CD4-positive, alpha-beta T cell (primary cell): ENCODE measurements at regions not wholly inside any gene's neighbourhood (a gene's known extent, or its start where the extent isn't known, plus 50 kb on each side); places are given as distances from the start of the nearest gene placed in this dataset.
"Not testable (repeated sequence)": the region's sequence is repeated elsewhere in the genome, so short reads cannot be mapped to it uniquely, and the experiment has no call there.

Experiments
- ATAC-seq: fragments of 200-7000 bp; cut with Tn5 transposase; one replicate; pipeline ENCODE4 v1.10.0; 2022; ENCODE audit warnings: mild to moderate bottlenecking; ENCODE audit not compliant: poor library complexity
- CTCF ChIA-PET: fragments of 350-600 bp; sonication (Branson Sonifier 250); formaldehyde crosslinking; loops from one replicate; lab custom pipeline; 2021; ENCODE audit warnings: antibody characterized with exemption, inconsistent platforms; lab: Charles Lee
- POLR2A ChIA-PET: fragments of 350-600 bp; sonication (Branson Sonifier 250); formaldehyde crosslinking; loops from one replicate; lab custom pipeline; 2021; ENCODE audit warnings: antibody characterized with exemption, inconsistent platforms; lab: Charles Lee
- DNase-seq, 14 experiments: peaks; one replicate each; pipeline ENCODE4 v3.0.0-alpha.2; 2013 to 2020; ENCODE audit warnings: mixed read lengths in 2 of 14
- H3K27ac ChIP-seq, 2 donors: one replicate each; pipeline versions ENCODE4 v1.5.1 to v1.7.0; 2013; ENCODE audit warnings: low read length in 2 of 2, low read depth in 1 of 2, mild to moderate bottlenecking in 1 of 2
- H3K27me3 ChIP-seq, 2 experiments: 1 replicate in 1 of 2; 2 replicates in 1 of 2; pipeline versions ENCODE4 v1.6.1 to v1.7.0; 2013; ENCODE audit warnings: low read length in 2 of 2, control low read depth in 1 of 2, mild to moderate bottlenecking in 1 of 2, moderate library complexity in 1 of 2; ENCODE audit not compliant: insufficient read depth in 2 of 2, control insufficient read depth in 1 of 2
- H3K36me3 ChIP-seq: one replicate; pipeline ENCODE4 v1.6.1; 2013; ENCODE audit warnings: low read length, control low read depth; ENCODE audit not compliant: insufficient read depth
- H3K4me1 ChIP-seq: one replicate; pipeline ENCODE4 v1.6.1; 2013; ENCODE audit warnings: low read length, control low read depth; ENCODE audit not compliant: insufficient read depth
- H3K4me3 ChIP-seq: one replicate; pipeline ENCODE4 v1.5.1; 2013; ENCODE audit warnings: mild to moderate bottlenecking, low read length, moderate library complexity
- H3K9me3 ChIP-seq, 2 experiments: 1 replicate in 1 of 2; 2 replicates in 1 of 2; pipeline versions ENCODE4 v1.6.1 to v1.7.0; 2013; ENCODE audit warnings: low read length in 2 of 2, mild to moderate bottlenecking in 2 of 2, control low read depth in 1 of 2, moderate library complexity in 1 of 2; ENCODE audit not compliant: control insufficient read depth in 1 of 2, insufficient read depth in 1 of 2
- H3K27ac Mint-ChIP-seq: one replicate; pipeline ENCODE4 v1.8.0; 2020; ENCODE audit warnings: mixed read lengths
- H3K27me3 Mint-ChIP-seq: one replicate; pipeline ENCODE4 v1.8.0; 2021; ENCODE audit warnings: mixed read lengths
- H3K36me3 Mint-ChIP-seq: one replicate; pipeline ENCODE4 v1.8.0; 2021; ENCODE audit warnings: low read depth, mixed read lengths
- H3K4me1 Mint-ChIP-seq: one replicate; pipeline ENCODE4 v1.8.0; 2021; ENCODE audit warnings: low read depth, mixed read lengths
- H3K4me3 Mint-ChIP-seq: one replicate; pipeline ENCODE4 v1.8.0; 2020; ENCODE audit warnings: mild to moderate bottlenecking, mixed read lengths
- H3K9me3 Mint-ChIP-seq: one replicate; pipeline ENCODE4 v1.8.0; 2020; ENCODE audit warnings: mixed read lengths
- CTCF ChIP-seq: fragments of 200-600 bp; IDR thresholded peaks from one replicate; pipeline ENCODE4 v1.8.0; 2022; ENCODE audit warnings: antibody characterized with exemption, mild to moderate bottlenecking
- intact Hi-C, 2 experiments: fragments of 100-400 bp; cut with DNase I in 1 of 2; cut with micrococcal nuclease in 1 of 2; formaldehyde crosslinking; loops; one replicate each; pipeline versions ENCODE4 v1.15.1 to v1.9.0; 2023 to 2025; cut with DNase I, micrococcal nuclease

- no peaks in the 10 kb centered on the region for H3K9me3 Mint-ChIP-seq
- H3K27me3 ChIP-seq = no peaks in the 10 kb centered on the region
- H3K9me3 ChIP-seq = no peaks in the 10 kb centered on the region
- H3K4me1 Mint-ChIP-seq = no peaks in the 10 kb centered on the region
- no peaks in the 10 kb centered on the region for H3K4me1 ChIP-seq
- H3K36me3 ChIP-seq = no peaks in the 10 kb centered on the region
- H3K4me3 ChIP-seq = no peak overlapping the region
- no peak for DNase-seq
- H3K4me3 Mint-ChIP-seq = no peak overlapping the region
- no peaks in the 10 kb centered on the region for H3K36me3 Mint-ChIP-seq
- no peak overlapping the region for H3K27ac Mint-ChIP-seq
- TF ChIP-seq CTCF = no peak
- ATAC-seq = no peak
- H3K27ac ChIP-seq = no peak overlapping the region
- intact Hi-C loops = no loop called here
- POLR2A ChIA-PET = no interaction called here
- CTCF ChIA-PET = no interaction called here
- H3K27me3 Mint-ChIP-seq = no peaks in the 10 kb centered on the region
Measured at GRCh38 chr15:35256551-35256950, 171.5 kb upstream of the NANOGP8 start.

GRCh38 chr15:35256141-35256540 is 171.0 kb upstream of the NANOGP8 start:
- Histone ChIP-seq H3K4me3 (no peak overlapping the region), H3K9me3 (no peaks in the 10 kb centered on the region), H3K27me3 (no peaks in the 10 kb centered on the region), H3K4me1 (no peaks in the 10 kb centered on the region), H3K36me3 (no peaks in the 10 kb centered on the region), H3K27ac (no peak overlapping the region)
- Mint-ChIP-seq H3K4me1 (no peaks in the 10 kb centered on the region), H3K36me3 (no peaks in the 10 kb centered on the region), H3K9me3 (no peaks in the 10 kb centered on the region), H3K27ac (no peak overlapping the region), H3K27me3 (no peaks in the 10 kb centered on the region), H3K4me3 (no peak overlapping the region)
- no peak for TF ChIP-seq CTCF
- ATAC-seq (no peak), DNase-seq (no peak)
- CTCF ChIA-PET = no interaction called here
- POLR2A ChIA-PET = no interaction called here
- intact Hi-C loops = no loop called here

GRCh38 chr15:35254908-35255307 is 169.8 kb upstream of the NANOGP8 start:
- H3K27me3 ChIP-seq, H3K9me3 Mint-ChIP-seq, H3K36me3 ChIP-seq, ATAC-seq, H3K4me1 Mint-ChIP-seq, H3K4me3 Mint-ChIP-seq, CTCF ChIA-PET, DNase-seq, H3K4me3 ChIP-seq, POLR2A ChIA-PET, H3K27ac Mint-ChIP-seq, H3K9me3 ChIP-seq, H3K36me3 Mint-ChIP-seq, intact Hi-C loops, H3K27me3 Mint-ChIP-seq, H3K27ac ChIP-seq, H3K4me1 ChIP-seq: not testable (repeated sequence)

- Histone ChIP-seq H3K4me1 (no peaks in the 10 kb centered on the region), H3K4me3 (no peak overlapping the region), H3K9me3 (no peaks in the 10 kb centered on the region), H3K36me3 (no peaks in the 10 kb centered on the region), H3K27me3 (no peaks in the 10 kb centered on the region), H3K27ac (no peak overlapping the region)
- ChIA-PET POLR2A (no interaction called here), CTCF (no interaction called here)
- H3K36me3 Mint-ChIP-seq = no peaks in the 10 kb centered on the region
- no peak overlapping the region for H3K4me3 Mint-ChIP-seq
- H3K4me1 Mint-ChIP-seq = no peaks in the 10 kb centered on the region
- intact Hi-C loops = no loop called here
- no peak for TF ChIP-seq CTCF
- DNase-seq (no peak), ATAC-seq (no peak)
- no peaks in the 10 kb centered on the region for H3K27me3 Mint-ChIP-seq
- no peak overlapping the region for H3K27ac Mint-ChIP-seq
- H3K9me3 Mint-ChIP-seq = no peaks in the 10 kb centered on the region
Measured at GRCh38 chr15:35254062-35254461, 169.0 kb upstream of the NANOGP8 start.
